ENCODE measurements at regions not wholly inside any gene's neighbourhood (a gene's known extent, or its start where the extent isn't known, plus 50 kb on each side); places are given as distances from the start of the nearest gene placed in this dataset.
"Not testable (repeated sequence)": the region's sequence is repeated elsewhere in the genome, so short reads cannot be mapped to it uniquely, and the experiment has no call there.

GRCh38 chr21:10325546-10325945, 195.8 kb upstream of the TPTE start:
- DNase-seq (ENCODE audit: low spot score in 2 of 2): peak in 1 of 2 donors; percentile 84
- H3K36me3 ChIP-seq; H3K27me3 ChIP-seq; H3K27ac ChIP-seq; H3K4me3 ChIP-seq; intact Hi-C loops (cut with DNase I; ENCODE audit: low total_unique reads); H3K4me1 ChIP-seq: not testable (repeated sequence)
- H3K9me3 ChIP-seq: peaks cover 32 to 37% of the 10 kb centered on the region in 2 donors

- H3K36me3 ChIP-seq; intact Hi-C loops (cut with DNase I; ENCODE audit: low total_unique reads); H3K27me3 ChIP-seq; H3K4me3 ChIP-seq; H3K4me1 ChIP-seq; H3K27ac ChIP-seq; DNase-seq (ENCODE audit: low spot score in 2 of 2): not testable (repeated sequence)
- peaks cover 38 to 43% of the 10 kb centered on the region in 2 donors for H3K9me3 ChIP-seq
Measured at GRCh38 chr21:10326146-10326545, 195.2 kb upstream of the TPTE start.

GRCh38 chr21:10328646-10329045, 192.7 kb upstream of the TPTE start:
- DNase-seq (ENCODE audit: low spot score in 2 of 2); intact Hi-C loops (cut with DNase I; ENCODE audit: low total_unique reads): not testable (repeated sequence)
- peaks cover 45 to 51% of the 10 kb centered on the region in 2 donors for H3K9me3 ChIP-seq

GRCh38 chr21:10330641-10331119, 190.7 kb upstream of the TPTE start:
- intact Hi-C loops (cut with DNase I; ENCODE audit: low total_unique reads): not testable (repeated sequence)
- peaks cover 42 to 51% of the 10 kb centered on the region in 2 donors for H3K9me3 ChIP-seq

More at GRCh38 chr21:10328646-10329045, 192.7 kb upstream of the TPTE start:
- H3K27me3 ChIP-seq, H3K27ac ChIP-seq, H3K4me3 ChIP-seq, H3K4me1 ChIP-seq, H3K36me3 ChIP-seq: not testable (repeated sequence)

GRCh38 chr21:10331134-10331533, 190.2 kb upstream of the TPTE start:
- H3K4me1 ChIP-seq; intact Hi-C loops (cut with DNase I; ENCODE audit: low total_unique reads); DNase-seq (ENCODE audit: low spot score in 2 of 2); H3K4me3 ChIP-seq; H3K36me3 ChIP-seq; H3K27ac ChIP-seq; H3K27me3 ChIP-seq: not testable (repeated sequence)
- peaks cover 40 to 50% of the 10 kb centered on the region in 2 donors for H3K9me3 ChIP-seq

More at GRCh38 chr21:10330641-10331119, 190.7 kb upstream of the TPTE start:
- not testable (repeated sequence) for H3K27me3 ChIP-seq; H3K27ac ChIP-seq; DNase-seq (ENCODE audit: low spot score in 2 of 2); H3K36me3 ChIP-seq; H3K4me1 ChIP-seq; H3K4me3 ChIP-seq

GRCh38 chr21:10332935-10333334, 188.4 kb upstream of the TPTE start:
- peaks cover 26 to 37% of the 10 kb centered on the region in 2 donors for H3K9me3 ChIP-seq
- DNase-seq (ENCODE audit: low spot score in 2 of 2); H3K4me1 ChIP-seq; H3K36me3 ChIP-seq; H3K4me3 ChIP-seq; H3K27ac ChIP-seq; H3K27me3 ChIP-seq; intact Hi-C loops (cut with DNase I; ENCODE audit: low total_unique reads): not testable (repeated sequence)

- H3K4me1 ChIP-seq; DNase-seq (ENCODE audit: low spot score in 2 of 2); H3K36me3 ChIP-seq; H3K27ac ChIP-seq; H3K27me3 ChIP-seq; intact Hi-C loops (cut with DNase I; ENCODE audit: low total_unique reads); H3K4me3 ChIP-seq: not testable (repeated sequence)
- peaks cover 25 to 36% of the 10 kb centered on the region in 2 donors for H3K9me3 ChIP-seq
Measured at GRCh38 chr21:10334391-10334790, 187.0 kb upstream of the TPTE start.

- intact Hi-C loops (cut with DNase I; ENCODE audit: low total_unique reads): not testable (repeated sequence)
- H3K9me3 ChIP-seq: peaks cover 43 to 54% of the 10 kb centered on the region in 2 donors
Measured at GRCh38 chr21:10342261-10342956, 179.0 kb upstream of the TPTE start.

GRCh38 chr21:10343146-10343935, 178.0 kb upstream of the TPTE start:
- intact Hi-C loops (cut with DNase I; ENCODE audit: low total_unique reads); H3K27ac ChIP-seq; H3K4me3 ChIP-seq; H3K27me3 ChIP-seq; DNase-seq (ENCODE audit: low spot score in 2 of 2); H3K36me3 ChIP-seq; H3K4me1 ChIP-seq: not testable (repeated sequence)
- peaks cover 52 to 60% of the 10 kb centered on the region in 2 donors for H3K9me3 ChIP-seq

More at GRCh38 chr21:10342261-10342956, 179.0 kb upstream of the TPTE start:
- DNase-seq (ENCODE audit: low spot score in 2 of 2); H3K27me3 ChIP-seq; H3K4me3 ChIP-seq; H3K4me1 ChIP-seq; H3K36me3 ChIP-seq; H3K27ac ChIP-seq: not testable (repeated sequence)

GRCh38 chr21:10344266-10344665, 177.1 kb upstream of the TPTE start:
- H3K27me3 ChIP-seq; H3K36me3 ChIP-seq; intact Hi-C loops (cut with DNase I; ENCODE audit: low total_unique reads); H3K4me1 ChIP-seq; DNase-seq (ENCODE audit: low spot score in 2 of 2); H3K27ac ChIP-seq; H3K4me3 ChIP-seq: not testable (repeated sequence)
- peaks cover 54 to 63% of the 10 kb centered on the region in 2 donors for H3K9me3 ChIP-seq

- H3K4me1 ChIP-seq; H3K36me3 ChIP-seq; H3K27me3 ChIP-seq; H3K4me3 ChIP-seq; intact Hi-C loops (cut with DNase I; ENCODE audit: low total_unique reads); DNase-seq (ENCODE audit: low spot score in 2 of 2); H3K27ac ChIP-seq: not testable (repeated sequence)
- H3K9me3 ChIP-seq: peaks cover 58 to 69% of the 10 kb centered on the region in 2 donors
Measured at GRCh38 chr21:10345178-10345612, 176.2 kb upstream of the TPTE start.

GRCh38 chr21:10346249-10346648, 175.1 kb upstream of the TPTE start:
- H3K4me1 ChIP-seq; intact Hi-C loops (cut with DNase I; ENCODE audit: low total_unique reads); H3K36me3 ChIP-seq; H3K27ac ChIP-seq; DNase-seq (ENCODE audit: low spot score in 2 of 2); H3K27me3 ChIP-seq; H3K4me3 ChIP-seq: not testable (repeated sequence)
- peaks cover 64 to 72% of the 10 kb centered on the region in 2 donors for H3K9me3 ChIP-seq

GRCh38 chr21:10346933-10347615, 174.3 kb upstream of the TPTE start:
- H3K4me1 ChIP-seq; intact Hi-C loops (cut with DNase I; ENCODE audit: low total_unique reads); H3K27me3 ChIP-seq; H3K27ac ChIP-seq; DNase-seq (ENCODE audit: low spot score in 2 of 2); H3K36me3 ChIP-seq; H3K4me3 ChIP-seq: not testable (repeated sequence)
- H3K9me3 ChIP-seq: peaks cover 67 to 75% of the 10 kb centered on the region in 2 donors
